ENCODE measurements at regions not wholly inside any gene's neighbourhood (a gene's known extent, or its start where the extent isn't known, plus 50 kb on each side); places are given as distances from the start of the nearest gene placed in this dataset.

DNA sequence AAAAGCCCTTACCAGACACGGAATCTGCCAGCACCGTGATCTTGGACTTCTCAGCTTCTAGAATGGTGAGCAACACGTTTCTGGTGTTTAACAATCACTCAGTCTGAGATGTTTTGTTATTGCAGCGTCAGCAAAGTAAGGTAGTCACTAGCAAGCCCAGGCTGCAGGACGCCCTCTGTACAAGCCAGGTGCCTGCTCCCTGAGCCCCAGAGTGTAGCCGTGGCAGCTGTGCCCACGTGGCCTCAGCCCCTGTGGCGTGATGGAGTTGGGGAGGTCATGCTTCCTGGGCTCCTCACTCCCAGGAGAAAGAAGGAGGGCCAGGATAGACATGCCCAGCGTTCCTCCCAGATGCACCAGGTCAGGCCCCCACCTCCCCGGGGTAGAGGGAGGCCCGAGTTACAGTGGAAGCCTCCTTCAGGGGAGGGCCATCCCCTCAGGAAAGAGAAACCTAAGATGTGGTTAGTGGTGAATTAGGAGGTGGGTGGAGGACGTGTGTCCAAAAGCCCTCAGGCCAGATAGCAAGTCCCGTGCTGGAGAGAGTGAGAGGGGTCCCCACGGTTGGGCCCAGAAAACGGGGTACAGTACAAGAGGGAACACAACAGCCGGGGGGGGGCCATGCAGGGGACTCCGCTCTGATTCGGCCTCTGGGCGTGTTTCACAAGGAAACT is 169.6 kb upstream of the SOX1 start:
- Mint-ChIP-seq H3K9me3 (peaks cover 0 to 6% (median 4%) of the 10 kb centered on the region in 3 donors), H3K27me3 (peaks cover 24% of the 10 kb centered on the region), H3K36me3 (no peaks in the 10 kb centered on the region), H3K27ac (peak overlapping the region in 1 of 3 donors; percentile 67), H3K4me1 (no peaks in the 10 kb centered on the region), H3K4me3 (no peak overlapping the region)

DNA sequence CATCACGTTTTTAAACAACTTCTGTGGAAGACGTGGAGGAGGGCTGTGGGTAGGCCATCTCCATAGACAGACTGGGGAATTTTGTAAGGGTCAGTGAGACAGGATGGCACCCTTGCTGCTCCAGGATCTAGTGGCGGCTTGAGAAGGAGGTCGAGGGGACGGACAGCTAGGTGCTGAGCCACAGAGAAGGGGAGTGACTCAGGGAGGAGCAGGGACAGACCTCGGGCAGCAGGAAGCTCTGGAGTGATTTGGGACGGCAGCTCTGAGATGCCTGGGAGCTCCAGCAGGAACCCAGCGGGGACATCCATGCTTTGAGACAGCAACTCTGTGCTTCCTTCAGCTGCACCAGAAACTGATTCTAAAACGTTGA is 169.1 kb upstream of the SOX1 start:
- H3K27me3 Mint-ChIP-seq, result peaks cover 19% of the 10 kb centered on the region
- no peaks in the 10 kb centered on the region for H3K4me1 Mint-ChIP-seq
- H3K9me3 Mint-ChIP-seq, result peaks cover 0 to 6% (median 4%) of the 10 kb centered on the region in 3 donors
- no peaks in the 10 kb centered on the region for H3K36me3 Mint-ChIP-seq
- H3K4me3 Mint-ChIP-seq, result no peak overlapping the region
- peak overlapping the region in 1 of 3 donors; percentile 67 for H3K27ac Mint-ChIP-seq

DNA sequence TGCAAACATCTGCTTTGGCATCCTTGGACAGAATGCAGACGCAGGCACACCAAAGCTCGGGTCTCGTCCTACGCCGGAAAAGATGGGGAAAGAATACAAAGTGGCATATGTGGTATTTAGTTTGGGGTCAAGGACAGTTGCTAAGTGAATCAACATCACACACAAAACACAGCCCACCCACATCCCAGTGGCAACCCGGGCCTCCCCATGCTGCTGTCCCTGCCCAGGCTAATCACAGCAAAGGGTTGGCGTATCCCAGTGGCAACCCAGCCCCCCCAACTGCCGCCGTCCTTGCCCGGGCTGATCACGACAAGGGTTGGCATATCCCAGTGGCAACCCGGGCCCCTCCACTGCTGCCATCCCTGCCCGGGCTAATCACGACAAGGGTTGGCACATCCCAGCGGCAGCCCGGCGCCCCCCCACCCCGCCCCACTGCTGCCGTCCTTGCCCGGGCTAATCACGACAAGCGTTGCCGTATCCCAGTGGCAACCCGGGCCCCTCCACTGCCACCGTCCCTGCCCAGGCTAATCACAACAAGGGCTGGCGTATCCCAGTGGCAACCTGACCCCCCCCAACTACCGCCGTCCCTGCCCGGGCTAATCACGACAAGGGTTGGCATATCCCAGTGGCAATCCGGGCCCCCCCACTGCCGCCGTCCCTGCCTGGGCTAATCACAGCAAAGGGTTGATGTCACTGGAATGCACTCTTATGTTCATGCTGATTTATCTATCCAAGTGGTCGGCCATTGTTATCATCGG is 167.8 kb upstream of the SOX1 start:
- H3K4me3 Mint-ChIP-seq, result no peak overlapping the region
- H3K4me1 Mint-ChIP-seq, result peaks cover 0 to 2% (median 0%) of the 10 kb centered on the region in 3 donors
- no peak overlapping the region for H3K27ac Mint-ChIP-seq
- peaks cover 4 to 6% (median 4%) of the 10 kb centered on the region in 3 donors for H3K9me3 Mint-ChIP-seq
- H3K36me3 Mint-ChIP-seq, result no peaks in the 10 kb centered on the region
- peaks cover 7% of the 10 kb centered on the region for H3K27me3 Mint-ChIP-seq

DNA sequence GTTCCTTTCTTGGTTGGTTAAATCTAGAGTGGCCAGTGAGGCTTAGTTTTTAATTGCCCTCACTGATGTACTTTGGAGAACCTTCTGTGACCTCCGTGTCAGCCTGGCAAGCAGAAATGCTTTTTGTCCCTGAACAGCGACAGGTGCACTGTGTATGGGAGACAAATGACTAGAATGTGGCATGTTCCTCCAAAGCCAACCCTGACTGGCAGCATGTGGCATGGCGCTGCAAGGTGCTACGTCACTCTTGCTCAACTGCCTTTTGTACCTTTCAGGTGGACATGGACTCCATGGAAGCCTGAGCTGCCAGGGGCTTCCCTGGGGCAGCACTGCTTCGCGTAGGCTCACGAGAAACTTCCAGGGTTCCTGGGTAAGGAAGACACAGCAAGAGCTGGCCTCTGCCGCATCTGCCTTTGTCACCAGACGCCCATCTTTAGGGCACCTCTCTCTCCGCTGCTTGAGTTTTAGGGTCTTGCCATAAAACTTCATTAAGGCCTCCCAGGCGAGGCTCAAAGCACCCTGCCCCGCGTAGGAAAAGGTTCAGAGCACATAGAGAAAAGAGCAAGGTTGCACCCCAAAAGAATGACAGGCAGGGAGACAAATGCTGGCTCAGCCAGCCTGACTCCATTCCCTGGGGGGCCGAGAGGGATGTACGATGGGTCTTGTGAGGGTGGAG is 167.1 kb upstream of the SOX1 start:
- no peaks in the 10 kb centered on the region for H3K36me3 Mint-ChIP-seq
- H3K27me3 Mint-ChIP-seq, result peaks cover 2% of the 10 kb centered on the region
- peaks cover 0 to 3% (median 0%) of the 10 kb centered on the region in 3 donors for H3K4me1 Mint-ChIP-seq
- H3K9me3 Mint-ChIP-seq, result peaks cover 4 to 6% (median 4%) of the 10 kb centered on the region in 3 donors
- no peak overlapping the region for H3K27ac Mint-ChIP-seq
- no peak overlapping the region for H3K4me3 Mint-ChIP-seq

DNA sequence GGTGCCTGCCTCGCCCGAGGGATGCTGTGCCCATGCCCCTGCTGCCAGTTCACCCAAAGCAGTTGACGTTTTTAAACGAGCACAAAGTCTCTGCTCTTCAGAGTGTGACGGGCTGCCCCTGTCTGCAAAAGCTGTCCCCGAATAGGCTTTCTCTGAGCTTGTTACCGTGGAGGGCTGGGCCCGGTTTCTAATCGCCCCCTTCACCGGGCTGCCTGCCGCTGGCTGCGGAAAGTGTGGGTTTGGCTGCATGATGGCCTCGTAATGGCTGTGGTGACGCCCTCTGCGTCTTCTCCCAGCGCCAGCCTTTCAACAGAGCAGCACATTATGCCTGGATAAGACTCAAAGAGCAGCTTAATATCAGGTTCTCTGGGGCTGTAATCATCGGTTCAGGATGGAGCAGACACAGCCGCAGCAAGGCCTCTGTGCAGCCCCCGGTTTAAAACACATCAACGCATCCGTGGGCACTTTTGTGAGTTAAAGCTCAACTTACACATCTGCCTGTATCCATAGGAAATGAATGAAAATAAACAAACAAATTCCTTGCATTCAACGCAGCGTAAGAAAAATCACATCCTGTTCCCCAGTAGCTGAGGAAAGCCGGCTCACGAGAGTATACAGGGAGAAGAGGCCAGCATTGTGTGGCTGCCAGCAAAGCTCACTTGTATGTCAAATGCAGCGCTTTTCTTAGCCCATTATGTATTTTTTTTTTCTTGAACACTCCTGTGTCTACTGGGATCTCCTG is 166.4 kb upstream of the SOX1 start:
- H3K27me3 Mint-ChIP-seq, result no peaks in the 10 kb centered on the region
- H3K27ac Mint-ChIP-seq, result no peak overlapping the region
- H3K36me3 Mint-ChIP-seq, result no peaks in the 10 kb centered on the region
- H3K9me3 Mint-ChIP-seq, result peaks cover 4 to 6% (median 5%) of the 10 kb centered on the region in 3 donors
- no peak overlapping the region for H3K4me3 Mint-ChIP-seq
- H3K4me1 Mint-ChIP-seq, result peaks cover 0 to 3% (median 0%) of the 10 kb centered on the region in 3 donors

DNA sequence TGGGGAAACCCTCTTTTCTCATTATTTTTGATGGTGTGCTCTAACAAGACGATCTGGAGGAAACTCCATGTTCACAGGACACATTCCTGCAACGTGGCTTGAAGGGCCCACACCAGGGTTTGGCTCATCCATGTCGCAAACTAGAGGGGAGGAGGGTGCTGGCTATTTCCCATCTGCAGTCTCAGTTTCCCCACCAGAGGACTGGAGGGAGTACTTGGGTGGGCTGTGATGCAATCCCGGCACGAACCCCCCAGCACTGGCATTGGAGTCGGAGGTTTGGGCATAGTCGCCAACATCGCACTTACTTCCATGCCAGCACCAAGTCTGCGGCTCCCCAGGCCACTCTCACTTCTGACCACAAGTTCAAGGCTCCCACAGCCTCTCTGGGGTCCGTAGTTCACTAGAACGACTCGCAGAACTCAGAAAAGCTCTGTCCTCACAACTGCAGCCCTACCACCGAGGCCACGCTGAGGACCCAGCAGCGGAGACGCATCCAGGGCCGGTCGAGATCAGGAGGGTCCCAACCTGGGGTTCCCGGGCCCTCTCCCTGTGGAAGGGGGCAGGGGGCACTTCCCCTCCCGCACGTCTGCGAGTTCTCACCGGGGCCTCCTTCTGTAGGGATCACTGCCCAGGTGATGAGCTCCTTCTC is 165.6 kb upstream of the SOX1 start:
- no peaks in the 10 kb centered on the region for H3K36me3 Mint-ChIP-seq
- H3K4me1 Mint-ChIP-seq, result peaks cover 0 to 3% (median 0%) of the 10 kb centered on the region in 3 donors
- H3K4me3 Mint-ChIP-seq, result no peak overlapping the region
- H3K27me3 Mint-ChIP-seq, result no peaks in the 10 kb centered on the region
- H3K9me3 Mint-ChIP-seq, result peaks cover 0 to 4% (median 2%) of the 10 kb centered on the region in 3 donors
- no peak overlapping the region for H3K27ac Mint-ChIP-seq

DNA sequence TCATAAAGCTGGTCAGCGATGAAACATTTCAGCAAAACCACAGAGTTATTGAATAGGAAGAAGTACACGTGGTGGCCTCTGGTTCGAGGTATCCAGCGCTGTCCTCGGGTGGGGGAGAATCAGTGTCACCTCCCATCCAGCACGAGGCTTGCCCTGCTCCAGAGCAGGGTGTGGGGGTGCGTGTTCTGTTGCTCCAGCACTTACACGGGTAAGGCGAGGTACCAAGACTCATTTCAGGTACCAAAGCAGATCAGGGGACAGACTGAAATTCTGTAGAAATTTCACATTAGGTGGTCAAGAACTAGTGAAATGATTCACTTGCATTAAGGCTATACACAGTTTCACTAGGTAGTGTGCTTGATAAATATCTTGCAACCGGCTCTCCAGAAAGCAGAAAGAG is 164.2 kb upstream of the SOX1 start:
- peaks cover 0 to 3% (median 0%) of the 10 kb centered on the region in 3 donors for H3K4me1 Mint-ChIP-seq
- no peaks in the 10 kb centered on the region for H3K27me3 Mint-ChIP-seq
- peaks cover 0 to 4% (median 2%) of the 10 kb centered on the region in 3 donors for H3K9me3 Mint-ChIP-seq
- no peaks in the 10 kb centered on the region for H3K36me3 Mint-ChIP-seq
- H3K4me3 Mint-ChIP-seq, result no peak overlapping the region
- H3K27ac Mint-ChIP-seq, result no peak overlapping the region

DNA sequence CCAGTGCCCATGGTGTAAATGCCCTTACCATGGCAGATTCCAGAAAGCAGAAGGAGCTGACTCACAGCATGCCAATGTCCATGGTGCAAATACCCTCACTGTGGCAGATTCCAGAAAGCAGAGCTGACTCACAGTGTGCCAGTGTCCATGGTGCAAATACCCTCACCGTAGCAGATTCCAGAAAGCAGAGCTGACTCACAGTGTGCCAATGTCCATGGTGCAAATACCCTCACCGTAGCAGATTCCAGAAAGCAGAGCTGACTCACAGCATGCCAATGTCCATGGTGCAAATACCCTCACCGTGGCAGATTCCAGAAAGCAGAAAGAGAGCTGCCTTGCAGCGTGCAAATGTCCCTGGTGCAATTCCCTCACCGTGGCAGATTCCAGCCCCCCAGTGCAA is 163.8 kb upstream of the SOX1 start:
- H3K4me3 Mint-ChIP-seq, result no peak overlapping the region
- H3K27me3 Mint-ChIP-seq, result no peaks in the 10 kb centered on the region
- H3K36me3 Mint-ChIP-seq, result no peaks in the 10 kb centered on the region
- peaks cover 0 to 4% (median 2%) of the 10 kb centered on the region in 3 donors for H3K9me3 Mint-ChIP-seq
- H3K4me1 Mint-ChIP-seq, result peaks cover 0 to 3% (median 0%) of the 10 kb centered on the region in 3 donors
- no peak overlapping the region for H3K27ac Mint-ChIP-seq

DNA sequence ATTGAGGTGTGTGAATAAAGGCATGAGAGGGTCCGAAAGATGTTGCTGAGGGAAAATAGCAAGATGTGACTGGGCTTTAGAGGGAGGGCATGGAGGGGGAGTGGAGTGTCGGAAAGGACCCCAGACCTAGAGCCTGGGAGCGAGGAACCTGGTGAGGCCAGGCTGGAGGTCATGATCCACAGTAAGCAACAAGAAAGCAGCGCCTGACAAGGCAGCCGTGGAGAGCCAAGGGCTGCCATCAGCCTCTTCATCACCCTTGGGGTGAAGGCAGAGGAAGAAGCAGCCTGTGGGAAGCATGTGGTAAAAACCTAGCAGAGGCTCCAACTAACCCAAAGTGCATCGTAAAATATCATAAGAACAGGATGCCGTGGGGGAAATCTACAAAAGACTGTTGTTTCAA is 162.8 kb upstream of the SOX1 start:
- Mint-ChIP-seq H3K27me3 (no peaks in the 10 kb centered on the region), H3K36me3 (no peaks in the 10 kb centered on the region), H3K9me3 (peaks cover 0 to 4% (median 2%) of the 10 kb centered on the region in 3 donors), H3K4me3 (no peak overlapping the region), H3K4me1 (peaks cover 0 to 3% (median 0%) of the 10 kb centered on the region in 3 donors), H3K27ac (no peak overlapping the region)

DNA sequence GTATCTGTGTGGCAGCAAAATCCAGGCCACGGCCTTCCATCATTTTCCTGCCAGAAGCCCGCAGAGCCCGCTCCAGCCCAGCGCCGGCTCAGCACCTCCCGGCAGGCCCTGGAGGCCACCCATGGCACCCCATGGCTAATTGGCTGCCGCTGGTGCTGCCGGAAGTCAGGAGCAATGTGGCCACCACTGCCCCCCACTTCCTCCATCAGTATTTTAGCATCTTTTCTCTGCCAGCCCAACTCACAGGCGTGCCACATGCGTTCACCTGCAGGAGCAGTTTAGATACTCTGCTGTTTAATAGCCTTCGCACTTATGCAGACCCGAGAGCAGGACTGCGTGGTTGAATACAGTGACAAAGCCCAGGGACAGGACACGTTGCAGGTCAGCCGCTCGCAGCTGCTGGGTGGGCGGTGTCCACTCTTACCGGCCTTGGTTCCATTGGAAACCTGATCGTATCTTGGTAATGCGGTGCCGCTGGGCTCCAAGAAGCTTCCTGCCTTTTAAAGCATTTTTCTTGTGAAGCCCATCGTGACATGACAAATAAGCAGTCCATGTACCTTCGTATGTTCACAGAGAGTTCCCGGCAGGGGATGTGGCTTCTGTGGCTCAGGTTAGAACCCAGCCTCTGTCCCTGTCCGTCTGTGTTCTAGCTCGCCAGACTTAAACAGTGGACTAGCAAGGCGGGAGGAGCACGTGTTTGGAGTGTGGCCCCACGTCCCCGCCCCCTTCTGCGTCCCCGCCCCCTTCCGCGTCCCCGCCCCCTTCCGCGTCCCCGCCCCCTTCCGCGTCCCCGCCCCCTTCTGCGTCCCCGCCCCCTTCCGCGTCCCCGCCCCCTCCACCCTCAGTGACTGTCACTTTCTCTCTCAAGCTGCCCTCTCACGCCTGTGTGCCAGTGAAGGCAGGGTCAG is 162.0 kb upstream of the SOX1 start:
- H3K36me3 Mint-ChIP-seq, result no peaks in the 10 kb centered on the region
- no peaks in the 10 kb centered on the region for H3K27me3 Mint-ChIP-seq
- peaks cover 0 to 3% (median 0%) of the 10 kb centered on the region in 3 donors for H3K4me1 Mint-ChIP-seq
- peaks cover 0 to 4% (median 2%) of the 10 kb centered on the region in 3 donors for H3K9me3 Mint-ChIP-seq
- H3K4me3 Mint-ChIP-seq, result no peak overlapping the region
- no peak overlapping the region for H3K27ac Mint-ChIP-seq

DNA sequence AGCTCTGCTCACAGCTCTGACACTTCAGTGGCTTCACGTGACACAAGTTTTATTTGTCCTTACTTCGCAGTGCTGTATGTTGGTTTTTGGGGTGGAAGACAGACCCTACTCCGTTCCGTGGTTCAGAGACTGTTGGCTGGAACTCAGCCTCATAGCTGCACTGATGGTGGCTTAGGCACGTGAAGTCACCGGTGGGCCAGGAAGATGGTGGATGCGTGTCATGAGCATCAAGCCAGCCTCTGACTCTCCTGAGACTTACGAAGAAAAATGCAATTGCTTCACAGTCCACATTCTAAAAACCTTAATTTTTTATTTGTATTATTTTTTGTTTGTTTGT is 161.4 kb upstream of the SOX1 start:
- Mint-ChIP-seq H3K36me3 (no peaks in the 10 kb centered on the region), H3K27ac (no peak overlapping the region), H3K9me3 (peaks cover 0 to 4% (median 2%) of the 10 kb centered on the region in 3 donors), H3K27me3 (peaks cover 2% of the 10 kb centered on the region), H3K4me1 (peaks cover 0 to 3% (median 0%) of the 10 kb centered on the region in 3 donors), H3K4me3 (no peak overlapping the region)

DNA sequence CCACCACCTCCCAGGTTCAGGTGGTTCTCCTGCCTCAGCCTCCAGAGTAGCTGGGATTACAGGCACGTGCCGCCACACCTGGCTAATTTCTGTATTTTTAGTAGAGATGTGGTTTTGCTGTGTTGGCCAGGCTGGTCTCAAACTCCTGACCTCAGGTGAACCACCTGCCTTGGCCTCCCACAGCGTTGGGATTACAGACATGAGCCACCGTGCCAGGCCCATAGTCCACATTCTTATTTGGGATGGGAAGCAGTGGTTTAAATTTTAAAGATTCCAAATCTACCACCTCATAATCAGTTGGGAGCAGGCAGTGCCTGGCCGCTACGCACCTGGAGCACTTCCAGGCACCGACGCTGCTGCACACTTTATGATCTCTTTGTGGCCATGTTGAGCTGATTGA is 160.6 kb upstream of the SOX1 start:
- H3K36me3 Mint-ChIP-seq, result no peaks in the 10 kb centered on the region
- peaks cover 0 to 6% (median 2%) of the 10 kb centered on the region in 3 donors for H3K9me3 Mint-ChIP-seq
- no peak overlapping the region for H3K27ac Mint-ChIP-seq
- peaks cover 2% of the 10 kb centered on the region for H3K27me3 Mint-ChIP-seq
- no peak overlapping the region for H3K4me3 Mint-ChIP-seq
- H3K4me1 Mint-ChIP-seq, result peaks cover 0 to 3% (median 0%) of the 10 kb centered on the region in 3 donors

DNA sequence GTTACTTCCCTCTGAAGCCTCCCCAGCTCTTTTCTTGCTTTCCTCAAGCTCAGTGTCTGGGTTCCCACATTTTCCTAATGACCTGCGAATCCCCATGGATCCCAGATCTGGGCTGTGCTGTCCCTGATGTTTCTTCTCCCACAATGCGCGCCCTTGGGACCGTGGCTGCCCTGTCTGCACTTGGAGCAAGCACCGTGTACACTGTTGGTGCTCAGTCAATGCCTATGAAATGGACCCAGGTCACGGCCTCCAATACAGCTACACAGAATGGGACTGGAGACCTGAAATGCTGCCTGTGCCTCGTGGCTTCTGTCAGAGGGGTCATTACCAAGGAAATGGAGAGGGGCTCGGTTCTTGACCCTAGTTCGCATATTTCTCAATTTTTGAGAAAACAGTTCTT is 160.1 kb upstream of the SOX1 start:
- Mint-ChIP-seq H3K36me3 (no peaks in the 10 kb centered on the region), H3K27me3 (peaks cover 2% of the 10 kb centered on the region), H3K4me1 (peaks cover 0 to 3% (median 0%) of the 10 kb centered on the region in 3 donors), H3K4me3 (no peak overlapping the region), H3K27ac (no peak overlapping the region), H3K9me3 (peaks cover 0 to 6% (median 2%) of the 10 kb centered on the region in 3 donors)

Data from IgD-negative memory B cell (primary cell).